OCI-LY7 (cell line): ENCODE measurements at regions not wholly inside any gene's neighbourhood (a gene's known extent, or its start where the extent isn't known, plus 50 kb on each side); places are given as distances from the start of the nearest gene placed in this dataset.

Source experiments
- EZH2phosphoT487 ChIP-seq: fragments of 200-600 bp; sonication (generic); IDR thresholded peaks from 2 replicates; pipeline ENCODE4 v1.6.1; 2018; ENCODE audit warnings: low read depth, borderline replicate concordance, mild to moderate bottlenecking, mixed run types, antibody characterized with exemption, low read length, moderate library complexity, mixed read lengths
- TF ChIP-seq, protein P1 (sequence below): fragments of 200-600 bp; sonication (generic); conservative IDR thresholded peaks from 2 replicates; pipeline ENCODE4 v1.5.1; 2014; ENCODE audit warnings: mild to moderate bottlenecking, antibody characterized with exemption, low read length, moderate library complexity, mixed read lengths

DNA sequence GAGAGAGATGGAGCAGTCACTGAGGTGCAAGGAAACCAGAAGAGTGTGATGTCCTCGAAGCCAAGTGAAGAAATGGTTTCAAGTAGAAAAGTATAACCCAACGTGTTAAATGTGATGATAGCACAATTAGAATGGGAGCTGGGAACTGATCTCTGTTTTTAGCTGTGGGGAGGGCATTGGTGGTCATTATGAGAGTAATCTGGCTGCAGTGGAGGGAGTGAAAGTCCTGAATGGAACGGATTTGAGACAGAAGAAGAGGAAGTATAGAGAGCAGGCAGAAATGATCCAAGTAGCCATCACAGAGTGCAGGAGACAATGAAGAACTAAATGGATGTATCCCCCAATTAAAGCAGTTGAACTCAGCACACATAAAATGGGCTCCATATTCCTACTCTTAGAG, 235.3 kb downstream of the IGSF11 start:
- TF ChIP-seq, protein P1, sequence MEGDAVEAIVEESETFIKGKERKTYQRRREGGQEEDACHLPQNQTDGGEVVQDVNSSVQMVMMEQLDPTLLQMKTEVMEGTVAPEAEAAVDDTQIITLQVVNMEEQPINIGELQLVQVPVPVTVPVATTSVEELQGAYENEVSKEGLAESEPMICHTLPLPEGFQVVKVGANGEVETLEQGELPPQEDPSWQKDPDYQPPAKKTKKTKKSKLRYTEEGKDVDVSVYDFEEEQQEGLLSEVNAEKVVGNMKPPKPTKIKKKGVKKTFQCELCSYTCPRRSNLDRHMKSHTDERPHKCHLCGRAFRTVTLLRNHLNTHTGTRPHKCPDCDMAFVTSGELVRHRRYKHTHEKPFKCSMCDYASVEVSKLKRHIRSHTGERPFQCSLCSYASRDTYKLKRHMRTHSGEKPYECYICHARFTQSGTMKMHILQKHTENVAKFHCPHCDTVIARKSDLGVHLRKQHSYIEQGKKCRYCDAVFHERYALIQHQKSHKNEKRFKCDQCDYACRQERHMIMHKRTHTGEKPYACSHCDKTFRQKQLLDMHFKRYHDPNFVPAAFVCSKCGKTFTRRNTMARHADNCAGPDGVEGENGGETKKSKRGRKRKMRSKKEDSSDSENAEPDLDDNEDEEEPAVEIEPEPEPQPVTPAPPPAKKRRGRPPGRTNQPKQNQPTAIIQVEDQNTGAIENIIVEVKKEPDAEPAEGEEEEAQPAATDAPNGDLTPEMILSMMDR, result no peak
- no peak for TF ChIP-seq EZH2phosphoT487
